Tibial nerve (tissue), 4 donors: ENCODE measurements at regions not wholly inside any gene's neighbourhood (a gene's known extent, or its start where the extent isn't known, plus 50 kb on each side); places are given as distances from the start of the nearest gene placed in this dataset.

Experiments used
- DNase-seq, 2 donors: peaks; one replicate each; pipeline ENCODE4 v3.0.0-alpha.2; 2019; ENCODE audit warnings: low spot score in 2 of 2
- H3K27ac ChIP-seq, 4 donors: fragments of 200-600 bp; sonication (generic) in 3 of 4; one replicate each; pipeline ENCODE4 v1.5.1; 2017 to 2019; ENCODE audit warnings: mild to moderate bottlenecking in 1 of 4
- H3K27me3 ChIP-seq, 2 donors: fragments of 200-600 bp; sonication (generic) in 1 of 2; one replicate each; pipeline versions ENCODE4 v1.5.1 to v1.6.0; 2017 to 2019
- H3K36me3 ChIP-seq, 3 donors: fragments of 200-600 bp; sonication (generic); one replicate each; pipeline ENCODE4 v1.5.1; 2018 to 2019
- H3K4me1 ChIP-seq, 4 donors: fragments of 200-600 bp; sonication (generic) in 3 of 4; one replicate each; pipeline ENCODE4 v1.5.1; 2017 to 2019
- H3K4me3 ChIP-seq, 4 donors: fragments of 200-600 bp; sonication (generic) in 3 of 4; one replicate each; pipeline ENCODE4 v1.5.1; 2017 to 2019; ENCODE audit warnings: mild to moderate bottlenecking in 1 of 4, moderate library complexity in 1 of 4
- H3K9me3 ChIP-seq, 4 donors: fragments of 200-600 bp; sonication (generic) in 3 of 4; one replicate each; pipeline ENCODE4 v1.5.1; 2017 to 2019
- CTCF ChIP-seq, 5 experiments: fragments of 200-600 bp in 3 of 5; fragments of 450-650 bp in 2 of 5; sonication (generic) in 3 of 5; IDR thresholded peaks; one replicate each; pipeline ENCODE4 v1.5.1; 2016 to 2019; ENCODE audit warnings: antibody characterized with exemption in 5 of 5, mild to moderate bottlenecking in 3 of 5, moderate library complexity in 2 of 5
- EP300 ChIP-seq, 2 donors: sonication (generic); formaldehyde crosslinking; IDR thresholded peaks; one replicate each; pipeline ENCODE4 v1.6.1; 2017; ENCODE audit warnings: antibody characterized with exemption in 2 of 2, mild to moderate bottlenecking in 1 of 2
- POLR2A ChIP-seq, 2 donors: fragments of 450-650 bp; IDR thresholded peaks; one replicate each; pipeline ENCODE4 v1.6.1; 2017; ENCODE audit warnings: antibody characterized with exemption in 2 of 2, mild to moderate bottlenecking in 2 of 2, moderate library complexity in 2 of 2
- WGBS, 2 donors: methylation state at CpG; one replicate each; pipeline ENCODE4 v1.1.5; 2018; 5-methylcytosine and 5-hydroxymethylcytosine counted together

GRCh38 chr5:30918171-30918570 is 275.3 kb upstream of the CDH6 start:
- WGBS, 2 donors, result 85 to 93% methylated on average over 5 of the region's 5 CpGs
- Histone ChIP-seq H3K4me3 (no peak overlapping the region), H3K4me1 (no peaks in the 10 kb centered on the region), H3K9me3 (no peaks in the 10 kb centered on the region), H3K36me3 (no peaks in the 10 kb centered on the region), H3K27me3 (no peaks in the 10 kb centered on the region), H3K27ac (no peak overlapping the region)
- TF ChIP-seq POLR2A (IDR thresholded peaks at IDR 0.05) (no peak), EP300 (IDR thresholded peaks at IDR 0.05) (no peak), CTCF (IDR thresholded peaks at IDR 0.05) (no peak)
- DNase-seq, result no peak

GRCh38 chr5:30908356-30908755 is 285.1 kb upstream of the CDH6 start:
- Histone ChIP-seq H3K36me3 (no peaks in the 10 kb centered on the region), H3K27me3 (no peaks in the 10 kb centered on the region), H3K4me3 (no peak overlapping the region), H3K4me1 (no peaks in the 10 kb centered on the region), H3K9me3 (no peaks in the 10 kb centered on the region), H3K27ac (no peak overlapping the region)
- WGBS, 2 donors, result 78% methylated on average over 3 of the region's 3 CpGs
- TF ChIP-seq EP300 (IDR thresholded peaks at IDR 0.05) (no peak), CTCF (IDR thresholded peaks at IDR 0.05) (no peak), POLR2A (IDR thresholded peaks at IDR 0.05) (no peak)
- no peak for DNase-seq

GRCh38 chr5:30900367-30900766 is 293.1 kb upstream of the CDH6 start:
- DNase-seq, result no peak
- no peaks in the 10 kb centered on the region for H3K36me3 ChIP-seq
- H3K27ac ChIP-seq, result no peak overlapping the region
- no peak overlapping the region for H3K4me3 ChIP-seq
- TF ChIP-seq POLR2A (IDR thresholded peaks at IDR 0.05), result no peak
- no peak for TF ChIP-seq EP300 (IDR thresholded peaks at IDR 0.05)
- no peak for TF ChIP-seq CTCF (IDR thresholded peaks at IDR 0.05)
- H3K9me3 ChIP-seq, result no peaks in the 10 kb centered on the region
- no peaks in the 10 kb centered on the region for H3K27me3 ChIP-seq
- no peaks in the 10 kb centered on the region for H3K4me1 ChIP-seq

GRCh38 chr5:30894811-30895210 is 298.7 kb upstream of the CDH6 start:
- Histone ChIP-seq H3K27me3 (no peaks in the 10 kb centered on the region), H3K4me1 (no peaks in the 10 kb centered on the region), H3K27ac (no peak overlapping the region), H3K36me3 (no peaks in the 10 kb centered on the region), H3K4me3 (no peak overlapping the region), H3K9me3 (no peaks in the 10 kb centered on the region)
- DNase-seq, result no peak
- WGBS, 2 donors, result 39 to 43% methylated on average over 2 of the region's 2 CpGs
- no peak for TF ChIP-seq EP300 (IDR thresholded peaks at IDR 0.05)
- no peak for TF ChIP-seq POLR2A (IDR thresholded peaks at IDR 0.05)
- no peak for TF ChIP-seq CTCF (IDR thresholded peaks at IDR 0.05)

- DNase-seq, result no peak
- Histone ChIP-seq H3K4me3 (no peak overlapping the region), H3K4me1 (no peaks in the 10 kb centered on the region), H3K27ac (no peak overlapping the region), H3K36me3 (no peaks in the 10 kb centered on the region), H3K9me3 (no peaks in the 10 kb centered on the region), H3K27me3 (no peaks in the 10 kb centered on the region)
- TF ChIP-seq CTCF (IDR thresholded peaks at IDR 0.05) (no peak), POLR2A (IDR thresholded peaks at IDR 0.05) (no peak), EP300 (IDR thresholded peaks at IDR 0.05) (no peak)
Observed at GRCh38 chr5:30891660-30892059, 301.8 kb upstream of the CDH6 start.
